ENCODE measurements at regions not wholly inside any gene's neighbourhood (a gene's known extent, or its start where the extent isn't known, plus 50 kb on each side); places are given as distances from the start of the nearest gene placed in this dataset.

- DNase-seq (ENCODE audit: low spot score): no peak
- no peak for TF ChIP-seq CTCF (IDR thresholded peaks at IDR 0.05; ENCODE audit: extremely low read depth, missing control alignments)
Measured at GRCh38 chr10:53111529-53111928, 338.9 kb upstream of the MBL2 start.

- no peak for TF ChIP-seq CTCF (IDR thresholded peaks at IDR 0.05; ENCODE audit: extremely low read depth, missing control alignments)
- no peak for DNase-seq (ENCODE audit: low spot score)
Measured at GRCh38 chr10:53109320-53109719, 336.7 kb upstream of the MBL2 start.

GRCh38 chr10:53108317-53108934 is 335.8 kb upstream of the MBL2 start:
- no peak for TF ChIP-seq CTCF (IDR thresholded peaks at IDR 0.05; ENCODE audit: extremely low read depth, missing control alignments)
- DNase-seq (ENCODE audit: low spot score): no peak

- no peak for DNase-seq (ENCODE audit: low spot score)
- TF ChIP-seq CTCF (IDR thresholded peaks at IDR 0.05; ENCODE audit: extremely low read depth, missing control alignments): no peak
Measured at GRCh38 chr10:53107711-53108110, 335.1 kb upstream of the MBL2 start.

- no peak for TF ChIP-seq CTCF (IDR thresholded peaks at IDR 0.05; ENCODE audit: extremely low read depth, missing control alignments)
- DNase-seq (ENCODE audit: low spot score): no peak
Measured at GRCh38 chr10:53102424-53102823, 329.8 kb upstream of the MBL2 start.

- TF ChIP-seq CTCF (IDR thresholded peaks at IDR 0.05; ENCODE audit: extremely low read depth, missing control alignments): no peak
- no peak for DNase-seq (ENCODE audit: low spot score)
Measured at GRCh38 chr10:53093878-53094277, 321.3 kb upstream of the MBL2 start.

- no peak for TF ChIP-seq CTCF (IDR thresholded peaks at IDR 0.05; ENCODE audit: extremely low read depth, missing control alignments)
- DNase-seq (ENCODE audit: low spot score): no peak
Measured at GRCh38 chr10:53091574-53091973, 319.0 kb upstream of the MBL2 start.
